HFF-Myc (cell line): ENCODE measurements at regions not wholly inside any gene's neighbourhood (a gene's known extent, or its start where the extent isn't known, plus 50 kb on each side); places are given as distances from the start of the nearest gene placed in this dataset.

Experiments used
- DNase-seq: peaks from one replicate; pipeline ENCODE4 v3.0.0-alpha.2; 2011; ENCODE audit warnings: low read depth; ENCODE audit errors: extremely low read depth
- H3K4me3 ChIP-seq: replicated peaks from 2 replicates; pipeline ENCODE4 v1.5.1; 2011; ENCODE audit warnings: low read depth, mild to moderate bottlenecking, control low read depth, low read length
- TF ChIP-seq, protein P1 (sequence below): IDR thresholded peaks from 2 replicates; pipeline ENCODE4 v1.5.1; 2012; ENCODE audit warnings: mild to moderate bottlenecking, low read depth, low read length, control low read depth; ENCODE audit errors: missing control alignments

DNA sequence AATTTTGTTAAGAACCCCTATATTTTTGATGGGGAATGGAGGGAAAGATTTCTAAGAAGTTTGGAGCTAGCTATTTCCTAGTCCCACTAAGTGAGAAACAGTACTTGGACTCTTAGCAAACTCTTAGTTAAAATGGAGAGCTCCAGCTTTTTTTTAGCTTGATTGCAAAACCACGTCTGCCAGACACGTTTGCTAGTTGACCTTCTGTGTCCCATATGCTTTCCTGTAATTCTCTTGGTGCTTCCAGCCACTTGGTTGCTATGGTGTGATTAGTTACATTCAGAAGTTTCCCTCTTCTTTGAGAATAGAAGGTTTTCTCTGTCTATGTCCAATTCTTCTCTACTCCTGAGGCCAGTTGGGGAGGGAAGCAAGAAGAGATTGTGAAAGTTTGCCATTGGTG is 417.0 kb upstream of the TLE4 start:
- H3K4me3 ChIP-seq = no peak overlapping the region
- TF ChIP-seq, protein P1, sequence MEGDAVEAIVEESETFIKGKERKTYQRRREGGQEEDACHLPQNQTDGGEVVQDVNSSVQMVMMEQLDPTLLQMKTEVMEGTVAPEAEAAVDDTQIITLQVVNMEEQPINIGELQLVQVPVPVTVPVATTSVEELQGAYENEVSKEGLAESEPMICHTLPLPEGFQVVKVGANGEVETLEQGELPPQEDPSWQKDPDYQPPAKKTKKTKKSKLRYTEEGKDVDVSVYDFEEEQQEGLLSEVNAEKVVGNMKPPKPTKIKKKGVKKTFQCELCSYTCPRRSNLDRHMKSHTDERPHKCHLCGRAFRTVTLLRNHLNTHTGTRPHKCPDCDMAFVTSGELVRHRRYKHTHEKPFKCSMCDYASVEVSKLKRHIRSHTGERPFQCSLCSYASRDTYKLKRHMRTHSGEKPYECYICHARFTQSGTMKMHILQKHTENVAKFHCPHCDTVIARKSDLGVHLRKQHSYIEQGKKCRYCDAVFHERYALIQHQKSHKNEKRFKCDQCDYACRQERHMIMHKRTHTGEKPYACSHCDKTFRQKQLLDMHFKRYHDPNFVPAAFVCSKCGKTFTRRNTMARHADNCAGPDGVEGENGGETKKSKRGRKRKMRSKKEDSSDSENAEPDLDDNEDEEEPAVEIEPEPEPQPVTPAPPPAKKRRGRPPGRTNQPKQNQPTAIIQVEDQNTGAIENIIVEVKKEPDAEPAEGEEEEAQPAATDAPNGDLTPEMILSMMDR = no peak
- no peak for DNase-seq

DNA sequence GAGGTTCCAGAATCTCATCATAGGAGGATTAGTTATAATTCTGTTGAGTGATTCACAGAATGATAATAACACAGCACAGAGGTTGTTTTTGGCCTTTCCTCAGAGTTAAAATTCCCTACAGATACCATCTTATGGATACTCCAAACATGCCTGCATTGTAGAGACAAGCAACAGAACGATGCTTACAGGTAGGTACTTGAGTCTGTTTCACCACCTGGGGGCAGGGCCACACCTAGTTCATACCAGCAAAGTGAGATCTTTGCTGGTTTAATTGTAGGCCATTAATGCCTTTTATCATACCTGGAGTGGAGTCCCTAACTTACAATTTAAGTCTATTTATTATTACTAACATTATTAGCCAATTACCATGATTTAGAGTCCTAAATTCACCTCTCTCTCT is 416.5 kb upstream of the TLE4 start:
- no peak overlapping the region for H3K4me3 ChIP-seq
- TF ChIP-seq, protein P1 = no peak

DNA sequence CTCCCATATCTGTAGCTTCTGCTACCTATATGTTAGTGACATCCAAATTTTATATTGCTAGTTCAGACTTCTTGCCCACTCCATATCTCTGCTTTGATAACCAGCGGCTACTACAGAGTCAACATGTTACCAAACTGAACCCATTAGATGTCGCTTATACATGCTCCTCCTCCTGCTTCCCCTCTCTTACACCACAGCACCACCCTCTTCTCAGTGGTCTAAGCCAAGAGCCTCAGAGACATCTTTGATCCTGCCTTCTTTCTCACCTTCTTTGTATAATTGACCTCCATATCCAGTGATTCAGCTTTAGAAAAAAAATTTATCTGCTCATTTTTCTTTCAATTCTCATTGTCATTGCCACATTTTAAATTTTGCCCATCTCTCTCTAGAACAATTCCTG is 408.2 kb upstream of the TLE4 start:
- DNase-seq = no peak
- TF ChIP-seq, protein P1 = no peak

More for the DNA sequence above, 416.5 kb upstream of the TLE4 start:
- no peak for DNase-seq

DNA sequence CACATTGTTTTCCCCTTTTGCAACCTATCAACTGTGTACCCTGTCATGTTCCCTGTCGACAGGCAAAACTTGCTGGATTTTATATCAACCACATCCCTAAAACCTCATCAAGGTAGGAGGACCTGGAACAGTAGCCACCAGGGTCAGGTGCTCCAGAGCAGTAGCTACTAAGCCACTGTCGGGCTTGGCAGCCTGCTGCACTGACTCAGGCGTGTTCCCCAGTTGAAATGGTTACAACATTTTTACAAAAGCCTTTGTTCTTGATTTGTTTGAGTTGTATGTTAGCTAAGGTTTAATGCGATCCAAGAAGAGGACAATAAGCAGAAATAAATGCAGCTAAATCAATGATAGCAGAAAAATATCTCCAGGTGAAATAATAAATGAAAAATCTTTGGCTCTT is 407.4 kb upstream of the TLE4 start:
- no peak overlapping the region for H3K4me3 ChIP-seq
- DNase-seq = no peak
- TF ChIP-seq, protein P1 = no peak

More for the DNA sequence above, 408.2 kb upstream of the TLE4 start:
- H3K4me3 ChIP-seq = no peak overlapping the region

DNA sequence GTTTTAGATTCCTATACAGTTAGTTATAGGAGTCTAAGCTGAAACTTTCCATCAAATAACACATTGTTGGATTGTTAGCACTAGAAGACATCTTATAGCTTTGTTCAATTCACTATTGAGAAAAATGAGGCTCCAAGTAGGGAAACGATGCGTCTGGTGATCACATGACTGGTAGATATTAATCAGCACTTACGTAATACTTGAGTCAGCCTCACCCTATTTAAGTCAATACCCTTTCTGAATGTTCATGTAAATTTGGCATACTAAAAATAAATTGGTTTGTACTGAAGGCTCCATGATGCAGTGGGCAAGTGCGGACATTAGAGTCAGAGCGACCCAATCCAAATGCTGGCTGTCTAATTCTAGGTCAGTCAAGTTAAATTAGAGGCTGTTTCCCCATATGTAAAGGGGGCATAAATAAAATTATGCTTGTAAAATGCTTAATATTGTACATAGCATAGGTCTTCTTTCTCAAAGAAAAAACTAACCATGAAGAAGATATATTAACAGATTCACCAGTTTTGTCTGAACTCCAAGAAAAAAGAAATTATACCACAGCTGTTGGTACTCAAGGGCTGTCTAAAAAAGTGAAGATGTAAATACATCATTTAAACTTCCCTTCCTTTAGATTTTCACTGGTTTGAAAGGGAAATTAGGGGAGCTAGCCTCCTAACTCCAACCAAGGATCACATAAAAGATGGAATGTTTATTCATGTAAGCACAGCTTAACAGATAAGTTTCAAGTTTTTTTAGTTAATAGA is 406.6 kb upstream of the TLE4 start:
- TF ChIP-seq, protein P1 = no peak
- H3K4me3 ChIP-seq = no peak overlapping the region
- DNase-seq = no peak

DNA sequence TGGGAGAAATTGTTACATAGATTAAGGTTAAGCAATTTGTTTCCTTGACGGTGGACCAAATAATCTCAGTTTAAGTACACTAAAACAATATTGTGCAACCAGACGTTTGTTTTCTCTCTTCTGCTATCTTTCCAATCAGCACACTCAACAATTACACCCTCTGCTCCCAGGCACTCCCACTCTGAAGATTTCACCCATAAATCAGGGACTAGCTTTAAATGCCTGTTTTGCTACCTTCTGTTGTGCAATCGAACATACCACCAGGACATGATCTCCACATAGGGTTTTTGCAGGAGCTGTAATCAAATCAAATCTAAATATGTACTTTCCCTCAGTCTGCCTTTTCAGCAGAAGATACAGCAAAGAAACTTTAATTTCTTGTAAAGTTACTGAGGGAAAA is 405.8 kb upstream of the TLE4 start:
- H3K4me3 ChIP-seq = no peak overlapping the region
- TF ChIP-seq, protein P1 = no peak
- no peak for DNase-seq

DNA sequence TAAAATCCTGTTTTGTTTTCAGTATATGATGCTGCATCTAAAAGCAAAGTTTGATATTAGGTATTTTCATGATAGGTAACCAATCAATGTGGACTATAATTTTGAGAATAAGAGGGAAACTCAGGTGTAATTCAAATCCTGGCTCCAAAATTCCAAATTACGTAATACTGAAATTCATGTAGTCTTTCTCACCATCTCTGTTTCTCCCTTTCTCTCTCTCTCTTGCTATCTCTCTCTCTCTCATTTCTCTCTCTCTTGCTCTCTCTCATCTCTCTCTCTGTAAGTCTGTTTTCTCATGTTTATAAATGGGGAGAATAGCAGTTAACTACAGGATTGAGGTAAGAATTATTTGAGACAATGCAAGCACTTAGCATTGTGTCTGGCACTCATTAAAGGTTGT is 401.1 kb upstream of the TLE4 start:
- TF ChIP-seq, protein P1 = no peak
- H3K4me3 ChIP-seq = no peak overlapping the region
- DNase-seq = no peak
